Neural progenitor cell (in vitro differentiated cells): ENCODE measurements at regions not wholly inside any gene's neighbourhood (a gene's known extent, or its start where the extent isn't known, plus 50 kb on each side); places are given as distances from the start of the nearest gene placed in this dataset.

Source experiments
- CTCF ChIP-seq: fragments of 200-600 bp; sonication (generic); IDR thresholded peaks from 2 replicates; pipeline ENCODE4 v1.5.1; 2017; ENCODE audit warnings: antibody characterized with exemption, mild to moderate bottlenecking
- EZH2 ChIP-seq: fragments of 200-600 bp; sonication (generic); IDR thresholded peaks from 2 replicates; pipeline ENCODE4 v1.6.1; 2017; ENCODE audit warnings: antibody characterized with exemption, mild to moderate bottlenecking, moderate library complexity

- TF ChIP-seq CTCF, result no peak
- no peak for TF ChIP-seq EZH2
Measured at GRCh38 chr7:25976630-25977029, 175.4 kb upstream of the NFE2L3 start.
